Stimulated activated naive CD8-positive, alpha-beta T cell treated with anti-CD3 and anti-CD28 coated beads, Interleukin-15, Interleukin-2, amounts not matched to agents 100 U/mL and 50 U/mL, for 24 hours (primary cell): ENCODE measurements at regions not wholly inside any gene's neighbourhood (a gene's known extent, or its start where the extent isn't known, plus 50 kb on each side); places are given as distances from the start of the nearest gene placed in this dataset.
"Not testable (repeated sequence)": the region's sequence is repeated elsewhere in the genome, so short reads cannot be mapped to it uniquely, and the experiment has no call there.

Experiments
- ATAC-seq: fragments of 150-1000 bp; cut with Tn5 transposase; one replicate; pipeline ENCODE4 v1.10.0; 2021
- DNase-seq: peaks from one replicate; pipeline ENCODE4 v3.0.0; 2021

- DNase-seq (no peak), ATAC-seq (no peak)
Measured at GRCh38 chr5:36529142-36529541, 77.3 kb upstream of the SLC1A3 start.

GRCh38 chr5:36530215-36530614 lies 76.2 kb upstream of the SLC1A3 start:
- DNase-seq (no peak), ATAC-seq (no peak)

GRCh38 chr5:36531401-36531800 lies 75.0 kb upstream of the SLC1A3 start:
- no peak for DNase-seq
- ATAC-seq: no peak

- no peak for ATAC-seq
- DNase-seq: no peak
Measured at GRCh38 chr5:36535378-36535777, 71.0 kb upstream of the SLC1A3 start.

GRCh38 chr5:36535859-36536615 lies 70.4 kb upstream of the SLC1A3 start:
- ATAC-seq (no peak), DNase-seq (no peak)

- ATAC-seq (no peak), DNase-seq (no peak)
Measured at GRCh38 chr5:36536616-36537005, 69.8 kb upstream of the SLC1A3 start.

- ATAC-seq (no peak), DNase-seq (no peak)
Measured at GRCh38 chr5:36537724-36538123, 68.7 kb upstream of the SLC1A3 start.

- DNase-seq (no peak), ATAC-seq (no peak)
Measured at GRCh38 chr5:36552651-36553393, 53.6 kb upstream of the SLC1A3 start.

- not testable (repeated sequence) for ATAC-seq, DNase-seq
Measured at GRCh38 chr5:36555035-36555434, 51.4 kb upstream of the SLC1A3 start.
